GM21381 (cell line): ENCODE measurements at regions not wholly inside any gene's neighbourhood (a gene's known extent, or its start where the extent isn't known, plus 50 kb on each side); places are given as distances from the start of the nearest gene placed in this dataset.
"Not testable (repeated sequence)": the region's sequence is repeated elsewhere in the genome, so short reads cannot be mapped to it uniquely, and the experiment has no call there.

Experiments used
- ATAC-seq: cut with Tn5 transposase; IDR thresholded peaks from one replicate; pipeline ENCODE4 v1.9.1; 2021; ENCODE audit warnings: mild to moderate bottlenecking, moderate library complexity; ENCODE audit not compliant: unreplicated experiment

DNA sequence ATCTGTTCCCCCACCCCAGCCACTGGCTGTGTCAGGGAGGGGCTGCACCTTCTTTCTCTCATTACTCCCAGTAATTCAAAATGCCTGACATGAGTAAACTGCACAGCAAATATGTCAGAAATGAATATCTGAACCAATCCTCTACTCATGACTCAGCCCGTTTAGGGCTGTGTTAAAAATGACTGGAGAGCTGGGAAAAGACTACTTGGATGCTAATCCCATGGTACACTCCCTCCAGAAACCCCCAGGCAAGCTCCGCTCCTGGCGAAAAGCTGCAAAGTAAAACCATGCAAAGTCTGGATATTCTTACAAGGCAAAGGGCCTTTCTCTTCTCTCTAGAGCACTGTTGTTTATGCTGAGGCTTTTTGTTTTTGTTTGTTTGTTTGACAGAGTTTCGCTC, 448.1 kb upstream of the DYNLRB2 start:
- no peak for ATAC-seq

DNA sequence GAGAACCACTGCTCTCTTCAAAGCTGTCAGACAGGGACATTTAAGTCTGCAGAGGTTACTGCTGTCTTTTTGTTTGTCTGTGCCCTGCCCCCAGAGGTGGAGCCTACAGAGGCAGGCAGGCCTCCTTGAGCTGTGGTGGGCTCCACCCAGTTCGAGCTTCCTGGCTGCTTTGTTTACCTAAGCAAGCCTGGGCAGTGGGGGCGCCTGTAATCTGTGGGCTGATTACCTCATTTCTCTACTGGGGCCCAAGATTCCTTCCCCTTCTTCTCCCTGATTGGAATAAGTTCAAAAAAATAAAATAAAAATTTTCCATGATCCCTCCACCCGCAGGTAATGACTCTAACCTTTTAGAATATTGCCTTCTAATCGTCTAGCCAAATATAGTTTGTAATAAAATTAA, 449.3 kb upstream of the DYNLRB2 start:
- ATAC-seq: not testable (repeated sequence)

DNA sequence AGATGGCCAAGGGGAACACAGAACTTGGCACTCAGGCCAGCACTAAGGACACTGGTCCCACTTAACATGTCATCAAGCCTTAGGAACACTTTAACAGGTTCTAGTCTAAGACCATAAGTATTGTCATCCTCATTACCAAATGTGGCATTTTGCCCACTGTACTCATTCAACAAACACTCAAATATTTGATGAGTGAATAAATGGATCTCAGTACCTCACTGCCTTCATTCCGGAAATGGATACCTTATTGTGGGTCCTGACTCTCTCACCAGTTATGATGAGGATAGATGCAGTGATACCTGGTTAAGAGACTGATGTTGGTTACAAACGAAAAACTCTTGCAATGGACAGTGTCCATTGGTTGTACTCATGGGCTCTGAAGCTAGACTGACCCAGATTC, 455.2 kb upstream of the DYNLRB2 start:
- ATAC-seq: no peak

DNA sequence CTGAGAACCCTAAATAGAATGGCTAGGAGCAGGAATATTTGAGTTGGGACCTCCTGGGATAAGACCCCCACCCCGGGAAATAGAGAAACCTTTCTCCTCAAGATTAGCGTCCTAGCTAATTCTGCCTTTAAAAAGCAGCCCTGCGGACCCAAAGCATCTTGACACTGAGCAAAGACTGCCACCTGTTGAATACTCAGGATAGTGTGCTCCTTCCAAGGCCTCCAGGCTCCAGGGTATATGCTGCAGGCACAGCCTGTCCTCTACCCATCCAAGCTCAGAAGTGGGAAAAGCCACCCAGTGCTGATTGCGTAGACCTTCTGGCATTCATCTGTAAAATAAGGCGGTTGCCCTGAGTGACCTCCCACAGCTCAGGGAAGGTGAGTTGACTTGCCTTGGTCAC, 456.2 kb upstream of the DYNLRB2 start:
- ATAC-seq: no peak

DNA sequence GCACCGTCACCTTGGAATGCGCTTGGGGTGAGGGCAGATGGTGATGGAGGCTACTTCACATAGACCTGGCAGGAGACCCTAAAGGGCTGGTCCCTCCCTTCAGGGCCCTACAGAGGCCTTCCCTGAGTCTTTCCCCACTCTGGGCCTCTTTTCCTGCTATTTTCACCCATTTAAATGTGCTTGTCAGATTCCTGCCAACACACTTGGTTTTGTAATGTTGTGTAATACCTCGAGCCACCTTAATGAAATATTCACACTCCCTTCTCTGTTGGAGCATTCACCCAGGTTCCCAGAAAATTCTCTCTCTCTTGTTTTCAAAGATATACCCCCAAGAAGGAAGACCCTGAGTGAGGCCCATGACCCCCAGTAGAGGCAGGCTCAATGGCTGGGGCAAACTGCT, 456.6 kb upstream of the DYNLRB2 start:
- no peak for ATAC-seq

DNA sequence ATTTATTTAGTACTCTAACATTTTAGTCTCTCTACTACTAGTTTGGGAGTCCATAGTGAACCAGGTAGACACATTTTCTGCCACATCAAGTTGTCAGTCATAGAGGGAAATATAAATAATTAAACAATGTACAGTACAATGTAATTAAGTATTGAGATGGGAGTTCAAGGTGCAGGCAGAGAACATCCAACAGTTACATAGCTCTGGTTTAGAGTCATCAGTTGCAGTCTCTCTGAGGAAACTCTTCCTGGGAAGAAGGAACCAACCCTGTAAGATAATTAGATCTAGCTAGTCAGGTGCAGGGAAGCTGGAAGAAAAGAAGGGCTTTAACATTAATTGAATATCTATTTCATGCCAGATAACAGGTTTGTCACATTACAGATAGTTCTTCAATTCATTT, 457.9 kb upstream of the DYNLRB2 start:
- ATAC-seq: no peak

DNA sequence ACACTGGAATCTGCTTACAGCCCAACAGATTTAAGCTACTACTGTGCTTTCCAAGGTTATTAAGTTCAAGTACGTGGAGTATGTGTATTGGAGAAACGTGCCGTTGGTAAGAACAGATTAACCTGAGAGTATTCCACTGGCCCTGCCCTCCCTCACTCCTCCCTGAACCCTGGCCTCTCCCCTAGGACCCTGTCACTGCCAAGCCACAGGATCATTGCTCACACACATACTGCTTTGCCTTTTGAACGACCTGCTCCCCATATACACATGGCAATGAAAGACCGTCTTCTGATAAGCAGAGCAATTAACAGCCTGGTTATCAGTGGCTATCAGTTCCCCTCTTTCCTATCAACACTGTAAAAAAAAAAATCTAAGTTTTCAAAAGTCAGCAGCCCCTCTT, 458.9 kb upstream of the DYNLRB2 start:
- no peak for ATAC-seq

DNA sequence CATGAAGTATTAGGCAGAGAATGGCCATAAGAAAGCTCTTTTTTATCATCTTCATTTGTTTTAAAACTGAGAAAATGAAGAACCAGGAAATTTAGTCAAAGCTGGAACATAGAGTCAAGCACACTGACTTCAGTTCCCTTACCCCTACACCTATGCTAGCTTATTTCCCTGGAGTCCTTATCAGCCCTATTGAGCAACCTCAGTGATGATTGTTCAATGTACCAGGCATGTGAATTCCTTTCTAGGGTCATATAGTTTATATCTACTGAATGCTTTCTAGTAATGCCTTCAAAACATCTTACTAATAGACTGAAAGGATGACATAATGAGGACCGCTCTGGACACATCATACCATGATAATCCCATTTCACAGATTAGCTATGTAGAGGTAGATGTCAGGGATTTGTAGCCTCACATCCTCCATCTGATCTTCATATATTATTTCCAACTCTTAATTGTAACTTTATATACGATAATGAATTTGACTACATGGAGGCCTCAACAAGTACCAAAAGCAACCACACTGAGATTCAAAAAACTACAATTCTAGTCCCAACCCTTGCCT, 460.4 kb upstream of the DYNLRB2 start:
- no peak for ATAC-seq

DNA sequence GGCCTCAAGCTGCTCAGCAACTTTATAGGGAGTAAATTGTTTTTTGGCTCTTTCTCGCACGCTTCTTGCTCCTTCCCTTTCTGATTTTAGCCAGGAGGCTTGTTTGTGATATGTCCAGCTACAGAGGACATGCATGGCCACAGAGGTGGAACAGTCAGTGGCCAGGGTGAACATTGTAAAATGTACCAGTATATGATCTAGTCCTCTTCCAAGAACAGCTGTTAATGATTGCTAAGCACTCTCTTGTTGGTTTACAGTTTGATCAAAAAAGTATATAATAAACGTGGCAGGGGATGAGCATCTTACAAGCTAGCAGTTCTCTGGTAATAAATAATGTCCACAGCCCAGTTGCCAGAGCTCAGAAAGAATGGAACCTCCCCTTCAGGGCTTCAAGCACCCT, 461.7 kb upstream of the DYNLRB2 start:
- no peak for ATAC-seq

DNA sequence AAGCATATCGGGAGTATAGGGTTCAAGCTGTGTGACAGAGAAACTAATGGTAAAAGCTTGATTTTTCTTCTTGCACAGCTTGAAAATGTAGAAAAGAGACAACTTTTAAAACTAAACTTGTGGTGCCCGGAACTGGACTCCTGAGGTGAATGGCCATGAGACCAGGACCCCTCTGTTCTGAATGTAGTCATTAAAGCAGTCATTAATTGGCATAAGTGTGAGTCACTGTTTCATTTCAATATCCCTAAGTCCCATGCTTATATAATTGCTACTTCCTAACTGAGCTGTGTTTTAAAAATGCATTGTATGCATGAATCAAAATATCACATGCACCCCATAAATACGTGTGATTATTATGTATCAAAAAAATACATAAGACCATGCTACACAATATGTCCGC, 463.1 kb upstream of the DYNLRB2 start:
- ATAC-seq: no peak

DNA sequence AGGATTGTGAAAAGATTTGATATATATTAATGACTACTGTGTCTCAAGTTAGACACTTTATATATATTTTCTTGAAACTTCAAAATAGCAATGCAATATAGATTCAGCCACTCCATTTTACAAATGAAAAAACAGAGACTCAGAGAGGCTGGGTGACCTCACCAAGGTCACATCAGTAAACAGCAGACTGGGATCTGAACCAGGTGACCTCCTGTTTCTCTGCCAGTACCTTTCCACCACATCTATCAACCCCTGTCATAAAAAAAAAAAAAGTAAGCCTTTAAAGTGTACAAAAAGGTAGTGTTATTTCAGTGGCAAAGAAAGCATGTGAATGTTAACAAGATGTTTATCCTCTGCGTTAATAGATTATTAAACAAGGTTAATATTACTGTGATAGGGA, 466.5 kb upstream of the DYNLRB2 start:
- ATAC-seq: no peak

DNA sequence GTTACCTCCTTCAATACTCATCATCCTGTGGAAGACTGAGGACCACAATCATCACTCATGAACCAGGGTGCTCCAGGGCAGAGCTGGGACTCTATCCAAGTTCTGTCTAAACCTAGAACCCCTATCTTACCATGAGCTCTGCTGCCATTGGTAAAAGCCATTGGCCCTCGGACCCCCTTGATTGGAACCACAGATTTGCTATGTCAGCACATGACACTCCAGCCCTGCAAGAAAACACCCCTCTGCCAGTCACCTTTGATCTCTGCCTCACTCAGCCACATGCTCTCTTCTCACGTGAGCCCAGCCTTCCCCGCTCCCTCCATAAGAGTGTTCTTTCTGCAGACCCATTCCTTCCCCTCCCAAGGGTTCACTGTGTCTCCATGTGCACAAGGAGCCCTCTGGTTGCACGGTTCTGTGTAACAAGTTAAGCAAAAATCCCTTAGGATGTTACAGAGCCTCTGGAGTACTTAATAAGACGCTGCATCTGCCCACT, 468.8 kb upstream of the DYNLRB2 start:
- no peak for ATAC-seq

DNA sequence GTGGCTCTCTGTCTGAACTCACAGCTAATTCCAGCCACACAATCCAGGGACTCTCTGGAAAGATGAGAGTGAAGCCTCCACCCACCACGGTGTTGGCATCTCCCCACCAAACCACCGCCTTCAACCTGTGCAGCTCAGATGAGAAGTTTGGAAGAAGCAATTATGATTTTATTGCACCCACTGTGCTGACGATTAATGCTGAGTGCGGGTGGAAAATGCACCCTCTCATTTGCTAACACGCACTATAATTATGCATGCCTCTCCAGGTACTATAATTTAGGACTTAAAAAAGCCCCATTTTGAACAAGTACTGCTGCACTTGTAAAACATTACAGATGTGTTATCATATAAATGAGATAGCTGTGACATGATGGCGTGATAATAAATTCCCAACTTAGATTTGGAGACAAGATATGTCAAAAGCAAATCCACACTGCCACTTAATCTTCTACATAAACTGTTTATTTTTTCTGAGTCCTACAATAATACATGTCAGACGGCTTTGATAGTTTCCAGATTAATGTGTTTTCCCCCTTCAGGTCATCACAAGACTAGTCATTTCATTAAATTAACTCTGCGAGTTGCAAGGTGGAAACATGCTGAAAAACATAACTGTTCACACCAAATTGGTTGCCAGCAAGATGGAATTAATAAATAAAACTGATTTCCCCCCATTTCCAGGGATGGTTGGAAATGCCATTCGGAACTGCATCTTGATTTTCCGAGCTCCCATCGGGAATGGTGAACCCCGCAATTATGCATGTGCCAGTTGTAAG, 466.5 kb upstream of the MAF start:
- no peak for ATAC-seq

DNA sequence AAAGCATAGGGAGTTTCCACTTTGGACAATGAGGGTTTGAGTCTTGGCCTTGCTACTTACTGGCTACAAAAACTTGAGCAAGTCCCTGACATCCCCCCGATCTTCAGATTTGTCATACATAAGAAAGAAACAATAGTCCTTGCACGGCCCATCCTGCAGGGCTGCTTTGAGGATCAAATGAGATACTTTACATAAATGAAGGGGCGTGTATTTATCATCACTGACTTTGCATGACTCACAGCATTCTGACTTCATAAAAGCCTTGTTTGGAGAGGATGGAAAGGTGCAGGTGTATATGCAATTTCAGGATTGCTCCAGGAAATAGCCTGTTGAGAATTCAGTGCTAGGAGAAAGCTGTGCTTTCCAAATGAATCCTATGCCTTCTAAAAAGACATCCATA, 465.0 kb upstream of the MAF start:
- no peak for ATAC-seq

DNA sequence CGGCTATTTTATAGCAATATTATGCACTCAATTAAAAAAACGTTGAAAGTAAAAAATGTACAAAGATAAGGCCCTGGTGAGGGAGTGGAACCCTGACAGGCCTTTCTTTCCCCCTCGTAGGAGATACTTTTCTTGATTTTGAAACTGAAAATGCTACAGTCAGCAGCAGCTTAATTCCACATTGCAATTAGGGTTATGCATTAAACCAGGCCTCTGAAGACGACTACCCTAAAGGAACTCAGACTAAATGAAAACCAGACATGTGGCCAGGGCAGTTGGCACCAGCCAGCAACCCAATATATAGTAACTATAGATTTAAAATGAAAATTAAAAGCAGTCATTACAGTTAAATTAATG, 463.2 kb upstream of the MAF start:
- ATAC-seq: no peak

DNA sequence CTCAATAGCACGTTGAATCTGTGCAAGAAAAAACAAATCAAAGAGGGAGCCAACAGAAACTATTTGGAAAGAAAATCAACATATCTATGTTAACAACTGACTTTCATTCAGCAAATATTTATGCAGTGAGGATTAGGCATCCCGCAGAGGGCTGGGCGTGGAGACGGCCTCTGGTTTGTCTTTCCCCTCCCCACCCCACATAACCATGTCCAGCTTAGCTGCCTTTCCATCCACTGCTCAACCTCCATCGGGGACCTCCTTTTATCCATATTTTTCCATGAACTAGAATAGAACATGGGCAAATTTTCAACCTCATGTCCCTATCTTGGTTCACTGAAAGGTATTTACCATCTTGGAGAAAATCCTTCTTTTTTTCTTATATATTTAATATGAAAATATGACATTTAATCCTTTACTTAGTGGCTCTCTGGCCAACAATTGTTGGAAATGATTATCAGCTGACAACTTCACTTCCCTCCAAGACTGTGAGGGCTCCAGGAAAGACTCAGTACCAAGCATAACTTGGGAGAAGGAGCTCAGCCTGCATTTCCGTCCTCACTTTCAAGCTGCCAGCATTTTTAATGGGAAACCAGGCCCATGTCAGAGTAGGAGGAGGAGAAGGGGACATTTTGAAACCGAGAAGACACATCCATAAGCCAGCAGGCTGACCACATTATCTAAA, 462.6 kb upstream of the MAF start:
- ATAC-seq: no peak

DNA sequence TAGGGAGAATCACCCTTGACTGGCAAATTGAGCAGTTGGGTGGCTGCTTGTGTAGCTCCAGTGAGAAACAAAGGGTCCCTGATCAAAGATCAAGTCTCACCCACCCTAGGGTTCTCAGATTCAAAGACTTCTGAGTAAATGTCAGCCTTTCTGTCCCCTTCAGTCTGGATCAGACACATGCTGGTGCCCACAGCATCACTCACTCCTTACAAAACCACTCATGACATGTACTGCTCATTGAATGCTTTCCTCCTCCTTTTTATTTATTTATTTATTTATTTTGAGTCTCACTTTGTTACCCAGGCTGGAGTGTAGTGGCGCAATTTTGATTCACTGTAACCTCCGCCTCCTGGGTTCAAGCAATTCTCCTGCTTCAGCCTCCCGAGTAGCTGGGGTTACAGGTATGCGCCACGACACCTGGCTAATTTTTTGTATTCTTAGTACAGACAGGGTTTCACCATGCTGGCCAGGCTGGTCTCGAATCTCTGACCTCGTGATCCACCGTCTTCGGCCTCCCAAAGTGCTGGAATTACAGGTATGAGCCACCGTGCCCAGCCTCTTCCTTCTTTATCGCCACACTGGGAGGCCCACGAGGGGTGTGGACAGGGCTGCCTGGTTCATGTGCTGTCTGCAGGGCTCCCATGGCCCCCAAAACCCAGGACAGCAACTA, 462.0 kb upstream of the MAF start:
- ATAC-seq: no peak

DNA sequence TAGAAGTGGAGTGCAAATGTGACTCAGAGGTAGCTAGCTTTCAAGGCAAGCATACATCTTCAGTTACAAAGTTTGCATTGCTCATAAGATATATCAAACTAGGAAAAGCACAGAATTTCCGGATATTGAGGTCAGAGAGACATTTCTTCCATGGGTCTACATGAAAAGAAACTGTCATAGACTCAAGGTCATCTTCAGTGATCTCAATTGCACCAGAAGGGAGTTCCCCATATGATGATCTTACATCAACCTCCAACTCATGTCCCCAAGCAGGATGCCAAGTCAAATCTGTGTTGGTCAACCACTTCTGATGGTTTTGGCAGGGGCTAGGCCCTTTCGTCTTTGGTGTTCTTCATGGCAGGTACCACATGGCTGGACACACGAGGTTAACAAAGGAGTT, 459.9 kb upstream of the MAF start:
- ATAC-seq: no peak

DNA sequence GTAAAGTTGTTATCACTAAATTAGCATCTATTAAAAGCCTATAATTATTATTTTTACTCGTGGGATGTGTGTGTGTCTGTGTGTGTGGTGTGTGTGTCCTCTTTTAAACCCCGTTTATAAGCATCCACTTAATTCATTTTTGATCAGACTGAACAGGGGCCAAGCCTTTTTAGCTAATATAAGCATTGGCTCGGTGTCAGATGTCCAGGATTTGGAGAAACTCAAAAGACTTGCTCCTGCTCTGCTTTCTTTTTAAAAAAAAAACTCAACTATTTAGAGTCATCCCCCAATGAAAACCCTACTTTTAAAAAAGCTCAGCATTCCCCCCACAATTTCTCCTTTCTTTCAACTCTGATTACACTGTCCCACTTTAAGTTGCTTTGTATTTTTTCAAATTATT, 459.3 kb upstream of the MAF start:
- ATAC-seq: no peak

DNA sequence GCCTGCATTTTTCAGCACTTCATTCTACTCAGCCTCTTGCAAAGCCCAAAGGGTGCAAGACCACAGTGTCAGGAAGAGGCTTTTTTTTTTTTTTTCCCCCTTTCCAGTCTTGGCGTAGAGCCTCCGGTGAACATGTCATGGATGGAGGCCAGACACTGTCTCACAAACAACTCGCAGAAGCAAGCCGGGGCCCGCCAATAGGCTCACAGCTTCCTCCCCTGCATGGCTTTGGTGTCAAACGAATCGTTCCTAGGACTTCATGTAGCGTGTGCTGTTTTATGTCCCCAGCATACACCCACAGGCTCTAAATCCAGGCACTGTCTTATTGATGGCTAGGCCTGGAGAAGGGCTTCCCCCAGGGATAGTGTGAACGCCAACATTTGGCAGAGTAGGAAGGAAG, 457.7 kb upstream of the MAF start:
- no peak for ATAC-seq

DNA sequence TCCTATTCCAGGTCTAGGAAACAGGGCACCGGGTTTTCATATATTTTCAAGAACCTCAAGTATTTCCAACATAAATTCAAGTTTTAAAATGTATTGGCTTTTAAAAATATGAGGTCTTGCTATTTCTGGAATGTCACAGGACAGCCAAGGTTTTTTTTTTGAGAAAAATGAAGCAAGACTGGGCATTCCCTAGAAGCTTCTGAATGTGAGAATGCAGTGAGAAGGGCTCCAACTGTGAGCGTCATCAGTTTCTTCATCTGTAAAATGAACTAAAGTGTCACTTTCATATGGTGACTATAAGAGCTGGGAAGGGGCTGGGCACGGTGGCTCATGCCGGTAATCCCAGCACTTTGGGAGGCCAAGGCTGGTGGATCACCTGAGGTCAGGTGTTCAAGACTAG, 455.8 kb upstream of the MAF start:
- ATAC-seq: no peak

DNA sequence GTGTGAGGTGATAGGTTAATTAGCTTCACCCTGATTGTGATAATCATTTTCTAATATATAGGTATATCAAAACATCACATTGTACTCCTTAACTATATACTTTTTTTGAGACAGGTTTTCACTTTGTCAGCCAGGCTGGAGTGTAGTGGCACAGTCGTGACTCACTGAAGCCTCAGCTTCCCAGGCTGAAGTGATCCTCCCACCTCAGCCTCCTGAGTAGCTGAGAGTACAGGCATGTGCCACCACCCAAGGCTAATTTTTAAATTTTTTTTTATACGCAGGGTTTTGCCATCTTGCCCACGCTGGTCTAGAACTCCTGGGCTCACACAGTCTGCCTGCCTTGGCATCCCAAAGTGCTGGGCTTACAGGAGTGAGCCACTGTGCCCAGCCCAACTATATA, 455.3 kb upstream of the MAF start:
- ATAC-seq: no peak
